ENCODE measurements at regions not wholly inside any gene's neighbourhood (a gene's known extent, or its start where the extent isn't known, plus 50 kb on each side); places are given as distances from the start of the nearest gene placed in this dataset.

DNA sequence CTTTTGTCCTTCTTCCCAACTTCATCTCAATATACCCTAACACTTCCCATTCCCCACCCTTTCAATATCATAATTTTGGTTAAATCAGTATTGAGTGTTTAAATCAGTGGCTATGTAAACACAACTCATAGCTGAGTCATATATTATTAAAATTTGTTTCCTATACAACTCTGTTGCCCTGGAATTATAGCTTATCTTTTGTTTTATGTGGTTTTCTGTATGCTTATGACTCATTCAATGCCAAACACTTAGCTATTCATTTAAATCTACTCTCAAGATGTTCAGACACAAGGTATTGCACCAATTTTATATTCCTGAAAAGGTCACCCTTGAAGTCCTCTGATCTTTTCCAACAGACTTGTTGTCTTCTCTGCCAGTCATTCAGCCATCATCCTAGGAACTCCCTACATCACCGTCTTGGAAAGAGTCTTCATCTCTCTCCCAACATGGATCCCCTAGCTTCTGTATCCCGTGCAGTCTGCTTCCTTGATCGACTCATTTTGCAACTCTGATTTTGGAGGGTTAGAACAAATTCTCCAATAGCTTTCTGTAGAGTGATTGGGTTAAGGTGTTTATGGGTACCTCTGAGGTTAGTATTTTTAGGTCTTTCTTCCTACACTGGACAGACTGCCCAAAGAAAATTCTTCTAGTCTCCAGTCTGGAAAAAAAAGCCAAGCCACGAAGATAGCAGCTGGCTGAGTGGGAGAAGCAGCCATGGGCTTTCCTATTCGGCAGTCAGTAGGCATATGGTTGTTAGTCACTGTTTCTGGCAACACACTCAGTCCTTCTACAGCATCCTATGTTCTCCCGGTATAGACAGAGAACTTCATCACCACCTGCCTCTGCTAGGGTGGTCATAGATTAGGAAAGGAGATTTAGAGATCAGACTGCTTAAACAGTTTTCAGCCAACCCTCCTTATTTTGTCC, 102.1 kb downstream of the CRPPA start:
- H3K36me3 ChIP-seq (ENCODE audit: low read depth): no peaks in the 10 kb centered on the region
- no peaks in the 10 kb centered on the region for H3K27me3 ChIP-seq (ENCODE audit: insufficient read depth, poor library complexity, severe bottlenecking)
- no peak overlapping the region for H3K4me3 ChIP-seq (ENCODE audit: severe bottlenecking)
- peaks cover 11% of the 10 kb centered on the region for H3K4me1 ChIP-seq (ENCODE audit: insufficient read depth, poor library complexity, severe bottlenecking)
- no peak for DNase-seq (ENCODE audit: low spot score)
- no peaks in the 10 kb centered on the region for H3K9me3 ChIP-seq (ENCODE audit: severe bottlenecking)
- ATAC-seq (ENCODE audit: low read depth): peak; percentile 94
- TF ChIP-seq, protein P1, sequence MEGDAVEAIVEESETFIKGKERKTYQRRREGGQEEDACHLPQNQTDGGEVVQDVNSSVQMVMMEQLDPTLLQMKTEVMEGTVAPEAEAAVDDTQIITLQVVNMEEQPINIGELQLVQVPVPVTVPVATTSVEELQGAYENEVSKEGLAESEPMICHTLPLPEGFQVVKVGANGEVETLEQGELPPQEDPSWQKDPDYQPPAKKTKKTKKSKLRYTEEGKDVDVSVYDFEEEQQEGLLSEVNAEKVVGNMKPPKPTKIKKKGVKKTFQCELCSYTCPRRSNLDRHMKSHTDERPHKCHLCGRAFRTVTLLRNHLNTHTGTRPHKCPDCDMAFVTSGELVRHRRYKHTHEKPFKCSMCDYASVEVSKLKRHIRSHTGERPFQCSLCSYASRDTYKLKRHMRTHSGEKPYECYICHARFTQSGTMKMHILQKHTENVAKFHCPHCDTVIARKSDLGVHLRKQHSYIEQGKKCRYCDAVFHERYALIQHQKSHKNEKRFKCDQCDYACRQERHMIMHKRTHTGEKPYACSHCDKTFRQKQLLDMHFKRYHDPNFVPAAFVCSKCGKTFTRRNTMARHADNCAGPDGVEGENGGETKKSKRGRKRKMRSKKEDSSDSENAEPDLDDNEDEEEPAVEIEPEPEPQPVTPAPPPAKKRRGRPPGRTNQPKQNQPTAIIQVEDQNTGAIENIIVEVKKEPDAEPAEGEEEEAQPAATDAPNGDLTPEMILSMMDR (IDR thresholded peaks at IDR 0.05; ENCODE audit: poor library complexity, severe bottlenecking): no peak
- no peak overlapping the region for H3K27ac ChIP-seq (ENCODE audit: poor library complexity, severe bottlenecking)

DNA sequence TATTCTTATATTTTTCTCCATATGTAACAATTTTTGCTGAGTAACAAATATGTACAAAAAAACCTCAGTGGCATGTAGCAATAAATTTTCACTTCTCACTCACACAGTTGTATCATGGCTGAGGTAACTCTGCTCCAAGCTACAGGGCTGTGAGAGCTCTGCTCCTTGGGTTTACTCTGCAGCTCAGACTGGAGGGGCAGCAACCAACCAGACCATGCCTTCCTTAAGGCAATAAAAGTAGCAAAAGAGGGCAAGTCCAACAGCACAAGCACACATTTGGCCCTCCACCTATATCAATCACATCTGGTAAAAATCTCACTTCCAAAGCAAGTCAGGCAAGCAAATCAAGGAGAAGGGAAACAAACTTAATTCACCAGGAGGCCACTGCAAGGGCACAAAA, 102.9 kb downstream of the CRPPA start:
- Histone ChIP-seq H3K9me3 (ENCODE audit: severe bottlenecking) (no peaks in the 10 kb centered on the region), H3K27me3 (ENCODE audit: insufficient read depth, poor library complexity, severe bottlenecking) (no peaks in the 10 kb centered on the region), H3K4me1 (ENCODE audit: insufficient read depth, poor library complexity, severe bottlenecking) (peaks cover 11% of the 10 kb centered on the region), H3K27ac (ENCODE audit: poor library complexity, severe bottlenecking) (no peak overlapping the region), H3K4me3 (ENCODE audit: severe bottlenecking) (no peak overlapping the region), H3K36me3 (ENCODE audit: low read depth) (no peaks in the 10 kb centered on the region)
- DNase-seq (ENCODE audit: low spot score) (no peak), ATAC-seq (ENCODE audit: low read depth) (no peak)
- TF ChIP-seq, protein P1 (IDR thresholded peaks at IDR 0.05; ENCODE audit: poor library complexity, severe bottlenecking): no peak

DNA sequence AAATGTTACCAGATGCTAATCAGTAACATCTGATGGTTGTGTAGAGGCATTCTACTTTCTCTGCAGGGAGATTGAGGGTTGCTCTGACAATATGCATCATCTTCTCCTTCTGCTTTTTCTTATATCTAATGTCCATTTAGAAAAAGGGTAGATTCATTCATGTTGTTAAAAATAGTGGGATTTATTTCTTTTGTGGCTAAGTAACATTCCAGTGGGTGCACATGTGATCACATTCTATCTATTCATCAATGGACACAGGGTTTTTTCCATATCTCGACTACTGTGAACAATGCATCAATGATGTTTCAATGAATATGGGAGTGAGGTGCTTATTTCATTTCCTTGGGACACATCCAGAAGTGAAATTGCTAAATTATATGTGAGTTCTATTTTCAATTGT, 103.9 kb downstream of the CRPPA start:
- ATAC-seq (ENCODE audit: low read depth) (no peak), DNase-seq (ENCODE audit: low spot score) (no peak)
- no peaks in the 10 kb centered on the region for H3K36me3 ChIP-seq (ENCODE audit: low read depth)
- H3K27ac ChIP-seq (ENCODE audit: poor library complexity, severe bottlenecking): no peak overlapping the region
- no peaks in the 10 kb centered on the region for H3K9me3 ChIP-seq (ENCODE audit: severe bottlenecking)
- no peaks in the 10 kb centered on the region for H3K27me3 ChIP-seq (ENCODE audit: insufficient read depth, poor library complexity, severe bottlenecking)
- TF ChIP-seq, protein P1 (IDR thresholded peaks at IDR 0.05; ENCODE audit: poor library complexity, severe bottlenecking): no peak
- H3K4me3 ChIP-seq (ENCODE audit: severe bottlenecking): no peak overlapping the region
- peaks cover 11% of the 10 kb centered on the region for H3K4me1 ChIP-seq (ENCODE audit: insufficient read depth, poor library complexity, severe bottlenecking)

DNA sequence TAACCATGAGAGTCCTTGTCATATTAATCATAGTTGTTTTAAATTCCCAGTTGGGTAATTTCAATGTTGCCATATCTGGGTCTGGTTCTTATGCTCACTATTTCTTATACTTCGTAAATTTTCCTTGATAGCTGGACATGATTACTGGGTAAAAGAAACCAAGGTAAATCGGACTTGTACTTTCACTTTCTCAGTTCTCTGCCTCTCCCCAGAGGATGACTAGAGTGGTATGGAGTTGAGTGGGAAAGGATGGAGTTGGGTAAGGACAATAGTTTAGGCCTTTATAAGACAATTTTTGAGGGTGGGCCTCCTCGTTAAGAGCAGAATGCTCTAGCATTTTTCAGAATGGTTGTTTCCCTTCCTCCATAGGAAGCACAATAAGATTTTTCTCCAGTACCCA, 106.1 kb downstream of the CRPPA start:
- no peak for ATAC-seq (ENCODE audit: low read depth)
- TF ChIP-seq, protein P1 (IDR thresholded peaks at IDR 0.05; ENCODE audit: poor library complexity, severe bottlenecking): no peak
- no peak for DNase-seq (ENCODE audit: low spot score)

DNA sequence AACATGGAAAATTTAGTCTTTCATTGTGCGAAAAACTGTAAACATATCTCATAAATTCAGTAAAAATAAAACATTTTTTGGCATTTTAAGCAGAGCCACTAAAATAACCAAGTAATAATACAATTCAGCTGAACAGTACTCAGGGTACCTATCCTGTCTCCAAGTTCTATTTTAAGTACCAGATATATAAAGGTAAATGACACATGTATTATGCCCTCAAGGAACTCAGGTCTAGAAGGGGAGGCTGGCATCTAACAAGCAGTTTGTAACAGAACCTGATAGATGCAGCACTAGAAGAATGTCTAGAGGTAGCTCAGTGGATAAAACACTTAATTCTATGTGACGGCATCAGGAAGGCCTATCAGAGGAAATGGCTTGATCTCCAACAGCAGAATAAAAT, 112.2 kb downstream of the CRPPA start:
- no peaks in the 10 kb centered on the region for H3K36me3 ChIP-seq (ENCODE audit: low read depth)
- DNase-seq (ENCODE audit: low spot score) (no peak), ATAC-seq (ENCODE audit: low read depth) (no peak)
- no peak overlapping the region for H3K4me3 ChIP-seq (ENCODE audit: severe bottlenecking)
- no peaks in the 10 kb centered on the region for H3K27me3 ChIP-seq (ENCODE audit: insufficient read depth, poor library complexity, severe bottlenecking)
- H3K4me1 ChIP-seq (ENCODE audit: insufficient read depth, poor library complexity, severe bottlenecking): no peaks in the 10 kb centered on the region
- no peak overlapping the region for H3K27ac ChIP-seq (ENCODE audit: poor library complexity, severe bottlenecking)
- H3K9me3 ChIP-seq (ENCODE audit: severe bottlenecking): no peaks in the 10 kb centered on the region
- TF ChIP-seq, protein P1 (IDR thresholded peaks at IDR 0.05; ENCODE audit: poor library complexity, severe bottlenecking): no peak

More for the DNA sequence above, 106.1 kb downstream of the CRPPA start:
- H3K4me3 ChIP-seq (ENCODE audit: severe bottlenecking): no peak overlapping the region
- no peaks in the 10 kb centered on the region for H3K27me3 ChIP-seq (ENCODE audit: insufficient read depth, poor library complexity, severe bottlenecking)
- no peak overlapping the region for H3K27ac ChIP-seq (ENCODE audit: poor library complexity, severe bottlenecking)
- peaks cover 11% of the 10 kb centered on the region for H3K4me1 ChIP-seq (ENCODE audit: insufficient read depth, poor library complexity, severe bottlenecking)
- no peaks in the 10 kb centered on the region for H3K9me3 ChIP-seq (ENCODE audit: severe bottlenecking)
- no peaks in the 10 kb centered on the region for H3K36me3 ChIP-seq (ENCODE audit: low read depth)
